Tibial artery (tissue), 4 donors: ENCODE measurements at regions not wholly inside any gene's neighbourhood (a gene's known extent, or its start where the extent isn't known, plus 50 kb on each side); places are given as distances from the start of the nearest gene placed in this dataset.

Experiments used
- DNase-seq, 2 donors: peaks; one replicate each; pipeline ENCODE4 v3.0.0-alpha.2; 2019
- H3K27ac ChIP-seq, 2 donors: fragments of 200-600 bp; sonication (generic) in 1 of 2; 1 replicate in 1 of 2; 2 replicates in 1 of 2; pipeline ENCODE4 v1.5.1; 2018 to 2019; ENCODE audit warnings: mild to moderate bottlenecking in 1 of 2
- H3K27me3 ChIP-seq, 2 donors: fragments of 200-600 bp; sonication (generic) in 1 of 2; one replicate each; pipeline versions ENCODE4 v1.5.1 to v1.6.0; 2016 to 2019
- H3K36me3 ChIP-seq, 3 donors: fragments of 200-600 bp; sonication (generic) in 2 of 3; one replicate each; pipeline ENCODE4 v1.5.1; 2016 to 2019; ENCODE audit warnings: mild to moderate bottlenecking in 2 of 3
- H3K4me1 ChIP-seq, 4 donors: fragments of 200-600 bp; sonication (generic) in 2 of 4; 1 replicate in 3 of 4; 2 replicates in 1 of 4; pipeline ENCODE4 v1.5.1; 2016 to 2019
- H3K4me3 ChIP-seq, 2 donors: fragments of 200-600 bp; sonication (generic) in 1 of 2; 1 replicate in 1 of 2; 2 replicates in 1 of 2; pipeline ENCODE4 v1.5.1; 2018 to 2019; ENCODE audit warnings: mild to moderate bottlenecking in 2 of 2
- H3K9me3 ChIP-seq, 3 donors: fragments of 200-600 bp; sonication (generic) in 1 of 3; one replicate each; pipeline ENCODE4 v1.5.1; 2016 to 2019
- intact Hi-C: fragments of 100-400 bp; cut with DNase I; formaldehyde crosslinking; loops from one replicate; pipeline ENCODE4 v1.15.0; 2023; ENCODE audit warnings: low total_unique reads
- TF ChIP-seq, protein P1 (sequence below), 2 experiments: fragments of 200-600 bp in 1 of 2; fragments of 450-650 bp in 1 of 2; IDR thresholded peaks; one replicate each; pipeline ENCODE4 v1.5.1; 2017 to 2019; ENCODE audit warnings: antibody characterized with exemption in 2 of 2, mild to moderate bottlenecking in 1 of 2, moderate library complexity in 1 of 2

DNA sequence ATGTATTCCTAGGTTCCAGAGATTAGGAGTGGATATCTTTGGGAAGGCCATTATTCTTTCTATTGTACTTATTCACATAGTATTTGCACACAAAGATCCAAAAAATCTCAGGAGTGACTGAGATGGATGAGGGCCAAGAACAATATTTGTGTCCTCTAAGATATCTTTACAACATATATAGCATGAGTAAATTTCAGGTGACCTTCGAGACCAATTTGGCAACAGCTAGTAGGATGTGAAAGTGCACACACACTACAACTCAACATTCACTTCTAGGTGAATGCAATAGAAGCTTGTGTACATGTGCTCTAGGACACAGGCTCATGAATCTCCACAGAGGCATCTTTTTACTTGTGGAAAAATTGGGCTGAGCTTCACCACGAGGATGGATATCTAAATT is 224.0 kb downstream of the C1orf94 start:
- no peak overlapping the region for H3K27ac ChIP-seq
- no peak overlapping the region for H3K4me3 ChIP-seq
- no peaks in the 10 kb centered on the region for H3K27me3 ChIP-seq
- TF ChIP-seq, protein P1, sequence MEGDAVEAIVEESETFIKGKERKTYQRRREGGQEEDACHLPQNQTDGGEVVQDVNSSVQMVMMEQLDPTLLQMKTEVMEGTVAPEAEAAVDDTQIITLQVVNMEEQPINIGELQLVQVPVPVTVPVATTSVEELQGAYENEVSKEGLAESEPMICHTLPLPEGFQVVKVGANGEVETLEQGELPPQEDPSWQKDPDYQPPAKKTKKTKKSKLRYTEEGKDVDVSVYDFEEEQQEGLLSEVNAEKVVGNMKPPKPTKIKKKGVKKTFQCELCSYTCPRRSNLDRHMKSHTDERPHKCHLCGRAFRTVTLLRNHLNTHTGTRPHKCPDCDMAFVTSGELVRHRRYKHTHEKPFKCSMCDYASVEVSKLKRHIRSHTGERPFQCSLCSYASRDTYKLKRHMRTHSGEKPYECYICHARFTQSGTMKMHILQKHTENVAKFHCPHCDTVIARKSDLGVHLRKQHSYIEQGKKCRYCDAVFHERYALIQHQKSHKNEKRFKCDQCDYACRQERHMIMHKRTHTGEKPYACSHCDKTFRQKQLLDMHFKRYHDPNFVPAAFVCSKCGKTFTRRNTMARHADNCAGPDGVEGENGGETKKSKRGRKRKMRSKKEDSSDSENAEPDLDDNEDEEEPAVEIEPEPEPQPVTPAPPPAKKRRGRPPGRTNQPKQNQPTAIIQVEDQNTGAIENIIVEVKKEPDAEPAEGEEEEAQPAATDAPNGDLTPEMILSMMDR (IDR thresholded peaks at IDR 0.05): no peak
- no peaks in the 10 kb centered on the region for H3K36me3 ChIP-seq
- H3K4me1 ChIP-seq: no peaks in the 10 kb centered on the region
- intact Hi-C loops: no loop called here
- DNase-seq: no peak
- H3K9me3 ChIP-seq: no peaks in the 10 kb centered on the region

DNA sequence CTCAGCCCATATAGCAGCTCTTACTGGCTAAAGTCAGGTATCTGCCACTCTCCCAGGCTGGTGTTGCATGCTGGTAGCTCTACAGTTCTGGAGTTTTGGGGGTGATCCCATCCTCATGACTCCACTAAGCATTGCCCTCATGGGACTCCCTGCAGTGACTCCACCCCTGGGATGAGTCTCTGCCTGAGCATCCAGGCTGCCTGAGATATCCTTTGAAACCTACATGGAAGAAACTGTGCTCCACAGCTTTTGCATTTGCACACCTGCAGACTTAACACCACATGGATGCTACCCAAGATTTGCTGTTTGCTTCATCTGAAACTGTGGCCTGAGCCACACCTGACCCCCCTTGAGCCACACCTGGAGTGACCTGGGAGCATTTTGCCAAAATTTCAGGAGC is 226.4 kb downstream of the C1orf94 start:
- H3K4me3 ChIP-seq: no peak overlapping the region
- TF ChIP-seq, protein P1 (IDR thresholded peaks at IDR 0.05): no peak
- no peaks in the 10 kb centered on the region for H3K9me3 ChIP-seq
- intact Hi-C loops: no loop called here
- peaks cover 0 to 22% (median 10%) of the 10 kb centered on the region in 4 donors for H3K4me1 ChIP-seq
- no peak for DNase-seq
- no peaks in the 10 kb centered on the region for H3K27me3 ChIP-seq
- H3K27ac ChIP-seq: no peak overlapping the region
- H3K36me3 ChIP-seq: no peaks in the 10 kb centered on the region

DNA sequence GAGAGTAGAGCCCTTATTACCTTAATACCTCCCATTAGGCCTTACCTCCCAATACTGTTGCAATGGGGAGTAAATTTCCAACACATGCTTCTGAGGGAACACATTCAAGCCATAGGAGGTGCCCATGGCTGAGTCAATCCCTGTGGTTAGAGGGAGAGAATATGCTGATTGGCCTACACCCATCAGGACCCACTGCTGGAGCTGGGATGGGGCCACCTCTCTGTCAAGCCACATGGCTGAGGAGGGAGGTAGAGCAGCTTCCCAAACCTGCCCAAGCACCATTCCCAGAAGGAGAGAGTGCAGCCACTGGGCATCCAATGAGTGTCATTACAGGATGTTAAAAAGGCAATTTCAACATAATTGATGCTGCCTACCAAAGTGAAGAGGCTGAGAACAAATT is 228.1 kb downstream of the C1orf94 start:
- Histone ChIP-seq H3K27ac (no peak overlapping the region), H3K27me3 (no peaks in the 10 kb centered on the region), H3K9me3 (no peaks in the 10 kb centered on the region), H3K36me3 (no peaks in the 10 kb centered on the region), H3K4me1 (peaks cover 0 to 22% (median 11%) of the 10 kb centered on the region in 4 donors), H3K4me3 (no peak overlapping the region)
- intact Hi-C loops: no loop called here
- TF ChIP-seq, protein P1 (IDR thresholded peaks at IDR 0.05): no peak
- DNase-seq: no peak

DNA sequence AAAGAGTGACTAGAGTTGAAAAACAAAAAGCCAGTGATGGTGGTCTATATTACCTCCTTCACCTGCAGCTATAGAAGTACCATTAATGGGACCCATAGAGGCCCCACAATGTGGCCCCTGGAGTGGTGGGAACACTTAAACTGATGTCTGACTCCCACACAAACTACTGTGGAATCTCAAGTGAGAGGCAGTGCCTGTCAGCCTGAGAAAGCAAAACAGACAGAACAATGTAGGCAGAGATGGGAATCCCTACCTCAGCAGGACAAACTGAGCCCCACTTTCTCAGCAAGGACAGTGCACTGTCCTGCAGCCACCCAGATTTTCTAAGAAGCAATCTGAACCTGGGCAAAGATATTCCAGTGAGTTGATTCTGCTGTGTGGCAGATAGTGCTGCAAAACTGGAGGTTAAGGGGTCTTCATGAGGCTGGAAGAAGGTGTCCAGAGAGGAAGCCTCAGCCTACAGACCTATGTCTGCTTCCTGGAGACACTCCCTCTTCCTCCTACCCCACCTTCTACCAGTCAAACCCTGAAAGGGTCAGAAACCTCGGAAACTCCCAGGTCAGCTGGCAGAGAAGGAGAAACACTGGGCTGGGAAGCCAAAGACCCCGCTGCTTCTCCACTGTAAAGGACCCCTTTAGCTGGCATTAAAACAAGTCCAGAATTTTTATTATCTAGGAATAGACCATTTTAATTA is 228.7 kb downstream of the C1orf94 start:
- Histone ChIP-seq H3K36me3 (no peaks in the 10 kb centered on the region), H3K4me1 (peaks cover 0 to 22% (median 11%) of the 10 kb centered on the region in 4 donors), H3K27ac (no peak overlapping the region), H3K4me3 (no peak overlapping the region), H3K9me3 (no peaks in the 10 kb centered on the region), H3K27me3 (no peaks in the 10 kb centered on the region)
- DNase-seq: no peak
- TF ChIP-seq, protein P1 (IDR thresholded peaks at IDR 0.05): no peak
- intact Hi-C loops: no loop called here

DNA sequence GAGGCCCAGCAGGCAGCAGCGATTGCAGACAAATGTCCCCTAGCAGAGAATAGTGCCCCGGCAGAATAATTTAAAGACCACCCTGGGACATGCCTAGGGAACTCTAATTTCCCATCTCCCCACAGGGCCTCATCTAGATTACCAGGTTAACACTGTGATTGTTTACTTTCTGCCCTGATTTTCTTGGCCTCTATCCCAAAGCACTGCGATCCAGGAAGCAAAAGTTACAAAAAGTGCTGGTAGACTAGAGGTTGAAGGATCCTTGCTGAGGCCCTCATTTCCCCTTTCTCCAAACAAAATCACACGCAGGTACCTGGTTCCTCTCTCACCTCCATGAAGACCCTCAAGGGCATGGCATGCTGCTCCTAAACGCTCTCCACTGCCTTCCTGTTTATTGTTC is 229.7 kb downstream of the C1orf94 start:
- no peak for DNase-seq
- H3K9me3 ChIP-seq: no peaks in the 10 kb centered on the region
- TF ChIP-seq, protein P1 (IDR thresholded peaks at IDR 0.05): no peak
- H3K27me3 ChIP-seq: no peaks in the 10 kb centered on the region
- no peak overlapping the region for H3K4me3 ChIP-seq
- H3K27ac ChIP-seq: no peak overlapping the region
- no peaks in the 10 kb centered on the region for H3K36me3 ChIP-seq
- intact Hi-C loops: no loop called here
- peaks cover 0 to 22% (median 11%) of the 10 kb centered on the region in 4 donors for H3K4me1 ChIP-seq
